ENCODE measurements at regions not wholly inside any gene's neighbourhood (a gene's known extent, or its start where the extent isn't known, plus 50 kb on each side); places are given as distances from the start of the nearest gene placed in this dataset.
"Not testable (repeated sequence)": the region's sequence is repeated elsewhere in the genome, so short reads cannot be mapped to it uniquely, and the experiment has no call there.

- POLR2A ChIA-PET, result no interaction called here
- peaks cover 5% of the 10 kb centered on the region for H3K4me1 Mint-ChIP-seq (ENCODE audit: low read depth)
- peaks cover 25% of the 10 kb centered on the region for H3K27me3 Mint-ChIP-seq
- DNase-seq, result no peak
- H3K36me3 Mint-ChIP-seq, result no peaks in the 10 kb centered on the region
- intact Hi-C loops (cut with micrococcal nuclease), result loop anchor here (5.0 kb wide), 2 partner anchors 567 to 667 kb away; no protein-coding TSS in a partner anchor
- no peak overlapping the region for H3K27ac Mint-ChIP-seq
- no peaks in the 10 kb centered on the region for H3K9me3 Mint-ChIP-seq
- CTCF ChIA-PET, result no interaction called here
- H3K4me3 Mint-ChIP-seq, result no peak overlapping the region
Measured at GRCh38 chr18:22564036-22564435, 146.3 kb upstream of the CTAGE1 start.

GRCh38 chr18:22566703-22567420 is 149.1 kb upstream of the CTAGE1 start:
- intact Hi-C loops (cut with micrococcal nuclease), result no loop called here
- H3K9me3 Mint-ChIP-seq, result no peaks in the 10 kb centered on the region
- POLR2A ChIA-PET, result no interaction called here
- H3K27me3 Mint-ChIP-seq, result peaks cover 10% of the 10 kb centered on the region
- DNase-seq, result no peak
- no peak overlapping the region for H3K4me3 Mint-ChIP-seq
- no peaks in the 10 kb centered on the region for H3K36me3 Mint-ChIP-seq
- H3K4me1 Mint-ChIP-seq (ENCODE audit: low read depth), result no peaks in the 10 kb centered on the region
- no peak overlapping the region for H3K27ac Mint-ChIP-seq
- CTCF ChIA-PET, result no interaction called here

GRCh38 chr18:22567794-22568193 is 150.1 kb upstream of the CTAGE1 start:
- Mint-ChIP-seq H3K27me3 (peaks cover 6% of the 10 kb centered on the region), H3K27ac (no peak overlapping the region), H3K9me3 (no peaks in the 10 kb centered on the region), H3K4me1 (ENCODE audit: low read depth) (no peaks in the 10 kb centered on the region), H3K36me3 (no peaks in the 10 kb centered on the region), H3K4me3 (no peak overlapping the region)
- intact Hi-C loops (cut with micrococcal nuclease), result no loop called here
- ChIA-PET CTCF (no interaction called here), POLR2A (no interaction called here)
- no peak for DNase-seq

GRCh38 chr18:22570492-22570891 is 152.8 kb upstream of the CTAGE1 start:
- H3K36me3 Mint-ChIP-seq, result no peaks in the 10 kb centered on the region

GRCh38 chr18:22572341-22572740 is 154.6 kb upstream of the CTAGE1 start:
- POLR2A ChIA-PET, result no interaction called here
- intact Hi-C loops (cut with micrococcal nuclease), result no loop called here
- no peaks in the 10 kb centered on the region for H3K27me3 Mint-ChIP-seq
- no peaks in the 10 kb centered on the region for H3K36me3 Mint-ChIP-seq
- CTCF ChIA-PET, result no interaction called here
- no peak overlapping the region for H3K4me3 Mint-ChIP-seq
- DNase-seq, result no peak
- no peaks in the 10 kb centered on the region for H3K9me3 Mint-ChIP-seq
- no peak overlapping the region for H3K27ac Mint-ChIP-seq
- H3K4me1 Mint-ChIP-seq (ENCODE audit: low read depth), result no peaks in the 10 kb centered on the region

More at GRCh38 chr18:22570492-22570891, 152.8 kb upstream of the CTAGE1 start:
- H3K9me3 Mint-ChIP-seq, result no peaks in the 10 kb centered on the region
- ChIA-PET POLR2A (no interaction called here), CTCF (no interaction called here)
- no peak overlapping the region for H3K4me3 Mint-ChIP-seq
- no peak for DNase-seq
- intact Hi-C loops (cut with micrococcal nuclease), result no loop called here
- H3K4me1 Mint-ChIP-seq (ENCODE audit: low read depth), result no peaks in the 10 kb centered on the region
- no peak overlapping the region for H3K27ac Mint-ChIP-seq
- H3K27me3 Mint-ChIP-seq, result peaks cover 5% of the 10 kb centered on the region

- ChIA-PET POLR2A (no interaction called here), CTCF (no interaction called here)
- intact Hi-C loops (cut with micrococcal nuclease), result no loop called here
- Mint-ChIP-seq H3K27ac (no peak overlapping the region), H3K4me1 (ENCODE audit: low read depth) (no peaks in the 10 kb centered on the region), H3K9me3 (no peaks in the 10 kb centered on the region), H3K4me3 (no peak overlapping the region), H3K36me3 (no peaks in the 10 kb centered on the region), H3K27me3 (no peaks in the 10 kb centered on the region)
- no peak for DNase-seq
Measured at GRCh38 chr18:22579271-22579670, 161.6 kb upstream of the CTAGE1 start.

- ChIA-PET POLR2A (no interaction called here), CTCF (no interaction called here)
- no peak for DNase-seq
- Mint-ChIP-seq H3K9me3 (peaks cover 6% of the 10 kb centered on the region), H3K27me3 (no peaks in the 10 kb centered on the region), H3K27ac (no peak overlapping the region), H3K36me3 (no peaks in the 10 kb centered on the region), H3K4me3 (no peak overlapping the region), H3K4me1 (ENCODE audit: low read depth) (no peaks in the 10 kb centered on the region)
- intact Hi-C loops (cut with micrococcal nuclease), result no loop called here
Measured at GRCh38 chr18:22585333-22585732, 167.6 kb upstream of the CTAGE1 start.

- no peaks in the 10 kb centered on the region for H3K4me1 Mint-ChIP-seq (ENCODE audit: low read depth)
- peaks cover 6% of the 10 kb centered on the region for H3K9me3 Mint-ChIP-seq
- CTCF ChIA-PET, result no interaction called here
- H3K4me3 Mint-ChIP-seq, result no peak overlapping the region
- POLR2A ChIA-PET, result no interaction called here
- intact Hi-C loops (cut with micrococcal nuclease), result no loop called here
- no peaks in the 10 kb centered on the region for H3K27me3 Mint-ChIP-seq
- no peak for DNase-seq
- H3K27ac Mint-ChIP-seq, result no peak overlapping the region
- no peaks in the 10 kb centered on the region for H3K36me3 Mint-ChIP-seq
Measured at GRCh38 chr18:22585821-22586220, 168.1 kb upstream of the CTAGE1 start.

GRCh38 chr18:22591222-22591621 is 173.5 kb upstream of the CTAGE1 start:
- Mint-ChIP-seq H3K4me1 (ENCODE audit: low read depth) (no peaks in the 10 kb centered on the region), H3K4me3 (no peak overlapping the region), H3K27me3 (no peaks in the 10 kb centered on the region), H3K9me3 (peaks cover 6% of the 10 kb centered on the region), H3K36me3 (no peaks in the 10 kb centered on the region), H3K27ac (no peak overlapping the region)
- CTCF ChIA-PET, result no interaction called here
- POLR2A ChIA-PET, result no interaction called here
- intact Hi-C loops (cut with micrococcal nuclease), result no loop called here
- no peak for DNase-seq

GRCh38 chr18:22594155-22594690 is 176.5 kb upstream of the CTAGE1 start:
- Mint-ChIP-seq H3K27me3 (no peaks in the 10 kb centered on the region), H3K4me1 (ENCODE audit: low read depth) (no peaks in the 10 kb centered on the region), H3K4me3 (no peak overlapping the region), H3K9me3 (peaks cover 4% of the 10 kb centered on the region), H3K27ac (no peak overlapping the region), H3K36me3 (no peaks in the 10 kb centered on the region)
- no peak for DNase-seq
- ChIA-PET CTCF (no interaction called here), POLR2A (no interaction called here)
- intact Hi-C loops (cut with micrococcal nuclease), result no loop called here

GRCh38 chr18:22601481-22601880 is 183.8 kb upstream of the CTAGE1 start:
- no peaks in the 10 kb centered on the region for H3K9me3 Mint-ChIP-seq

GRCh38 chr18:22602456-22602855 is 184.7 kb upstream of the CTAGE1 start:
- H3K36me3 Mint-ChIP-seq; CTCF ChIA-PET; H3K4me1 Mint-ChIP-seq (ENCODE audit: low read depth); H3K9me3 Mint-ChIP-seq; H3K4me3 Mint-ChIP-seq; POLR2A ChIA-PET; intact Hi-C loops (cut with micrococcal nuclease); H3K27ac Mint-ChIP-seq; H3K27me3 Mint-ChIP-seq; DNase-seq: not testable (repeated sequence)

More at GRCh38 chr18:22601481-22601880, 183.8 kb upstream of the CTAGE1 start:
- CTCF ChIA-PET, result no interaction called here
- intact Hi-C loops (cut with micrococcal nuclease), result no loop called here
- no peak for DNase-seq
- Mint-ChIP-seq H3K4me3 (no peak overlapping the region), H3K36me3 (no peaks in the 10 kb centered on the region), H3K27ac (no peak overlapping the region), H3K4me1 (ENCODE audit: low read depth) (no peaks in the 10 kb centered on the region), H3K27me3 (no peaks in the 10 kb centered on the region)
- POLR2A ChIA-PET, result no interaction called here

GRCh38 chr18:22603902-22604301 is 186.2 kb upstream of the CTAGE1 start:
- intact Hi-C loops (cut with micrococcal nuclease), result no loop called here
- Mint-ChIP-seq H3K27ac (no peak overlapping the region), H3K4me1 (ENCODE audit: low read depth) (no peaks in the 10 kb centered on the region), H3K9me3 (no peaks in the 10 kb centered on the region), H3K36me3 (no peaks in the 10 kb centered on the region), H3K27me3 (no peaks in the 10 kb centered on the region), H3K4me3 (no peak overlapping the region)
- DNase-seq, result no peak
- CTCF ChIA-PET, result no interaction called here
- POLR2A ChIA-PET, result no interaction called here
